HepG2 (cell line): ENCODE measurements at regions not wholly inside any gene's neighbourhood (a gene's known extent, or its start where the extent isn't known, plus 50 kb on each side); places are given as distances from the start of the nearest gene placed in this dataset.

Source experiments
- AHDC1 ChIP-seq: sonication (generic); formaldehyde crosslinking; IDR thresholded peaks from 2 replicates; pipeline ENCODE4 v1.5.1; 2020; ENCODE audit warnings: mild to moderate bottlenecking, missing genetic modification reagents, borderline replicate concordance
- CREB1 ChIP-seq, 2 experiments: fragments of 450-650 bp in 1 of 2; IDR thresholded peaks; 2 replicates each; pipeline ENCODE4 v1.6.1; 2016 to 2017; ENCODE audit warnings: control low read depth in 1 of 2, mild to moderate bottlenecking in 1 of 2, missing compliant biosample characterization in 1 of 2, missing genetic modification characterization in 1 of 2
- ELF1 ChIP-seq: sonication (generic); formaldehyde crosslinking; IDR thresholded peaks from 2 replicates; pipeline ENCODE4 v1.4.0; 2020; ENCODE audit warnings: missing genetic modification reagents
- GATA4 ChIP-seq: sonication (generic); IDR thresholded peaks from 2 replicates; pipeline ENCODE4 v1.6.1; 2016; ENCODE audit warnings: antibody characterized with exemption, low read depth, borderline replicate concordance
- KDM5B ChIP-seq: sonication (generic); formaldehyde crosslinking; IDR thresholded peaks from 2 replicates; pipeline ENCODE4 v1.4.0; 2020; ENCODE audit warnings: missing genetic modification reagents, mild to moderate bottlenecking, borderline replicate concordance
- MEF2D ChIP-seq: sonication (generic); formaldehyde crosslinking; IDR thresholded peaks from 2 replicates; pipeline ENCODE4 v1.5.1; 2020; ENCODE audit warnings: mild to moderate bottlenecking, missing genetic modification reagents
- SALL2 ChIP-seq: sonication (generic); formaldehyde crosslinking; IDR thresholded peaks from 2 replicates; pipeline ENCODE4 v1.8.1; 2023; ENCODE audit warnings: mild to moderate bottlenecking, missing genetic modification reagents, inconsistent platforms
- TBX3 ChIP-seq: fragments of 450-650 bp; IDR thresholded peaks from 2 replicates; pipeline ENCODE4 v1.6.1; 2017; ENCODE audit warnings: antibody characterized with exemption, mild to moderate bottlenecking, inconsistent platforms, borderline replicate concordance
- ZBTB2 ChIP-seq: sonication (generic); formaldehyde crosslinking; IDR thresholded peaks from 2 replicates; pipeline ENCODE4 v1.8.0; 2022; ENCODE audit warnings: low read depth, missing genetic modification reagents
- ZMYM4 ChIP-seq: sonication (generic); formaldehyde crosslinking; IDR thresholded peaks from 2 replicates; pipeline ENCODE4 v1.8.1; 2023; ENCODE audit warnings: mild to moderate bottlenecking, missing genetic modification reagents
- ZNF251 ChIP-seq: sonication (generic); formaldehyde crosslinking; IDR thresholded peaks from 2 replicates; pipeline ENCODE4 v1.9.0; 2021; ENCODE audit warnings: mild to moderate bottlenecking, missing genetic modification reagents
- ZNF263 ChIP-seq: sonication (generic); formaldehyde crosslinking; IDR thresholded peaks from 2 replicates; pipeline ENCODE4 v1.4.0; 2020; ENCODE audit warnings: missing genetic modification reagents
- TF ChIP-seq, protein P1 (sequence below): sonication (generic); formaldehyde crosslinking; IDR thresholded peaks from 2 replicates; pipeline ENCODE4 v1.9.0; 2021; ENCODE audit warnings: mild to moderate bottlenecking, missing genetic modification reagents
- TF ChIP-seq, protein P2 (sequence below): IDR thresholded peaks from 2 replicates; pipeline ENCODE4 v1.6.1; 2016; ENCODE audit warnings: missing biosample characterization, missing genetic modification reagents, low read depth

- TF ChIP-seq ZBTB2 (CRISPR knock-in tag) (no peak), ELF1 (0 out of 2 replicates have a peak, but pooled peaks have one; percentile 27), ZNF251 (no peak), TBX3 (no peak), ZNF263 (CRISPR knock-in tag) (no peak), CREB1 (IDR thresholded peaks at IDR 0.05) (no peak), CREB1 (CRISPR knock-in tag; IDR thresholded peaks at IDR 0.05) (no peak), GATA4 (no peak), KDM5B (CRISPR knock-in tag) (no peak), AHDC1 (CRISPR knock-in tag) (no peak), ZMYM4 (CRISPR knock-in tag) (0 out of 2 replicates have a peak, but pooled peaks have one; percentile 38), MEF2D (CRISPR knock-in tag) (no peak), SALL2 (CRISPR knock-in tag) (no peak)
- TF ChIP-seq, protein P1, sequence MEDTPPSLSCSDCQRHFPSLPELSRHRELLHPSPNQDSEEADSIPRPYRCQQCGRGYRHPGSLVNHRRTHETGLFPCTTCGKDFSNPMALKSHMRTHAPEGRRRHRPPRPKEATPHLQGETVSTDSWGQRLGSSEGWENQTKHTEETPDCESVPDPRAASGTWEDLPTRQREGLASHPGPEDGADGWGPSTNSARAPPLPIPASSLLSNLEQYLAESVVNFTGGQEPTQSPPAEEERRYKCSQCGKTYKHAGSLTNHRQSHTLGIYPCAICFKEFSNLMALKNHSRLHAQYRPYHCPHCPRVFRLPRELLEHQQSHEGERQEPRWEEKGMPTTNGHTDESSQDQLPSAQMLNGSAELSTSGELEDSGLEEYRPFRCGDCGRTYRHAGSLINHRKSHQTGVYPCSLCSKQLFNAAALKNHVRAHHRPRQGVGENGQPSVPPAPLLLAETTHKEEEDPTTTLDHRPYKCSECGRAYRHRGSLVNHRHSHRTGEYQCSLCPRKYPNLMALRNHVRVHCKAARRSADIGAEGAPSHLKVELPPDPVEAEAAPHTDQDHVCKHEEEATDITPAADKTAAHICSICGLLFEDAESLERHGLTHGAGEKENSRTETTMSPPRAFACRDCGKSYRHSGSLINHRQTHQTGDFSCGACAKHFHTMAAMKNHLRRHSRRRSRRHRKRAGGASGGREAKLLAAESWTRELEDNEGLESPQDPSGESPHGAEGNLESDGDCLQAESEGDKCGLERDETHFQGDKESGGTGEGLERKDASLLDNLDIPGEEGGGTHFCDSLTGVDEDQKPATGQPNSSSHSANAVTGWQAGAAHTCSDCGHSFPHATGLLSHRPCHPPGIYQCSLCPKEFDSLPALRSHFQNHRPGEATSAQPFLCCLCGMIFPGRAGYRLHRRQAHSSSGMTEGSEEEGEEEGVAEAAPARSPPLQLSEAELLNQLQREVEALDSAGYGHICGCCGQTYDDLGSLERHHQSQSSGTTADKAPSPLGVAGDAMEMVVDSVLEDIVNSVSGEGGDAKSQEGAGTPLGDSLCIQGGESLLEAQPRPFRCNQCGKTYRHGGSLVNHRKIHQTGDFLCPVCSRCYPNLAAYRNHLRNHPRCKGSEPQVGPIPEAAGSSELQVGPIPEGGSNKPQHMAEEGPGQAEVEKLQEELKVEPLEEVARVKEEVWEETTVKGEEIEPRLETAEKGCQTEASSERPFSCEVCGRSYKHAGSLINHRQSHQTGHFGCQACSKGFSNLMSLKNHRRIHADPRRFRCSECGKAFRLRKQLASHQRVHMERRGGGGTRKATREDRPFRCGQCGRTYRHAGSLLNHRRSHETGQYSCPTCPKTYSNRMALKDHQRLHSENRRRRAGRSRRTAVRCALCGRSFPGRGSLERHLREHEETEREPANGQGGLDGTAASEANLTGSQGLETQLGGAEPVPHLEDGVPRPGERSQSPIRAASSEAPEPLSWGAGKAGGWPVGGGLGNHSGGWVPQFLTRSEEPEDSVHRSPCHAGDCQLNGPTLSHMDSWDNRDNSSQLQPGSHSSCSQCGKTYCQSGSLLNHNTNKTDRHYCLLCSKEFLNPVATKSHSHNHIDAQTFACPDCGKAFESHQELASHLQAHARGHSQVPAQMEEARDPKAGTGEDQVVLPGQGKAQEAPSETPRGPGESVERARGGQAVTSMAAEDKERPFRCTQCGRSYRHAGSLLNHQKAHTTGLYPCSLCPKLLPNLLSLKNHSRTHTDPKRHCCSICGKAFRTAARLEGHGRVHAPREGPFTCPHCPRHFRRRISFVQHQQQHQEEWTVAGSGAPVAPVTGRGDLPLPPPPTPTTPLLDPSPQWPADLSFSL (CRISPR knock-in tag) = no peak
- TF ChIP-seq, protein P2, sequence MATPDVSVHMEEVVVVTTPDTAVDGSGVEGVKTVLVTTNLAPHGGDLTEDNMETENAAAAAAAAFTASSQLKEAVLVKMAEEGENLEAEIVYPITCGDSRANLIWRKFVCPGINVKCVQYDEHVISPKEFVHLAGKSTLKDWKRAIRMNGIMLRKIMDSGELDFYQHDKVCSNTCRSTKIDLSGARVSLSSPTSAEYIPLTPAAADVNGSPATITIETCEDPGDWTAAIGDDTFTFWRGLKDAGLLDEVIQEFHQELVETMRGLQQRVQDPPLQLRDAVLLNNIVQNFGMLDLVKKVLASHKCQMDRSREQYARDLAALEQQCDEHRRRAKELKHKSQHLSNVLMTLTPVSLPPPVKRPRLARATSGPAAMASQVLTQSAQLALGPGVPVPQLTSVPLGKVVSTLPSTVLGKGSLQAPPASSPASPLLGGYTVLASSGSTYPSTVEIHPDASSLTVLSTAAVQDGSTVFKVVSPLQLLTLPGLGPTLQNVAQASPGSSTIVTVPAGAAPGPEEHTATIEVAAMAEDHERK (CRISPR knock-in tag) = no peak
These were observed 110.3 kb upstream of the SH3BP4 start (continued) for GRCh38 chr2:234841321-234842015.
